GM19372 (cell line): ENCODE measurements at regions not wholly inside any gene's neighbourhood (a gene's known extent, or its start where the extent isn't known, plus 50 kb on each side); places are given as distances from the start of the nearest gene placed in this dataset.

Experiments used
- ATAC-seq: cut with Tn5 transposase; IDR thresholded peaks from one replicate; pipeline ENCODE4 v1.9.1; 2021; ENCODE audit warnings: mild to moderate bottlenecking, low read depth, moderate library complexity; ENCODE audit not compliant: unreplicated experiment

DNA sequence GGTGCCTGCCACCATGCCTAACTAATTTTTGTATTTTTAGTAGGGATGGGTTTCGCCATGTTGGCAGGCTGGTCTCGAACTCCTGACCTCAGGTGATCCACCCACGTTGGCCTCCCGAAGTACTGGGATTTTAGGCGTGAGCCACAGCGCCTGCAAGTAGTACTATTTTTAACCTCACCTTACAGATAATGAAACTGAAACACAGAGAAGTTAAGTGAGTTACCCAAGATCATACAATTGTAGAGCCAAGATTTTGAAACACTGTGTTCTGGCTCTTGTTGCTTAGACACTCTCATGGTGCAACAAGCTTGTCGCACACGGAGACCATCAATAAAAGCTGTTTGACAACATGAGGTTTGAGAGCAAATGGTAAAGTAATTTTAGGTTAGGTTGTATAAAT lies 159.1 kb upstream of the LMNTD1 start:
- no peak for ATAC-seq

DNA sequence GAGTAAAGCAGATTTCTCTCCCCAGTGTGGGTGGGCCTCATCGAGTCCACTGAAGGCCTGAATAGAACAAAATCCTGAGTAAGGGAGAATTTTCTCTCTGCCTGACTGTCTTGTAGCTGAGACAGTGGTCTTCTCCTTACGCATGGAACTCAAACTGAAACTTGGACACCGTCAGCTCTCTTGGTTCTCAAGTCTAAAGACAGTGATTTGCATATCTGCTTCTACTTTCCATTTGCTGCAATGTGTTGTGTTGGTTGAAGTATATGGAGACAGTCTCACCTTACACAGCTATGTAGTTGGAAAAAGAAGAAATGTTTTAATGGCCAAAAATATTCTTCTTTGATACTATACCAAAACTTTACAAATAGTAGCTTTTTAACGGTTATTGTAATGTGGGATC lies 160.2 kb upstream of the LMNTD1 start:
- peak; percentile 94 for ATAC-seq

DNA sequence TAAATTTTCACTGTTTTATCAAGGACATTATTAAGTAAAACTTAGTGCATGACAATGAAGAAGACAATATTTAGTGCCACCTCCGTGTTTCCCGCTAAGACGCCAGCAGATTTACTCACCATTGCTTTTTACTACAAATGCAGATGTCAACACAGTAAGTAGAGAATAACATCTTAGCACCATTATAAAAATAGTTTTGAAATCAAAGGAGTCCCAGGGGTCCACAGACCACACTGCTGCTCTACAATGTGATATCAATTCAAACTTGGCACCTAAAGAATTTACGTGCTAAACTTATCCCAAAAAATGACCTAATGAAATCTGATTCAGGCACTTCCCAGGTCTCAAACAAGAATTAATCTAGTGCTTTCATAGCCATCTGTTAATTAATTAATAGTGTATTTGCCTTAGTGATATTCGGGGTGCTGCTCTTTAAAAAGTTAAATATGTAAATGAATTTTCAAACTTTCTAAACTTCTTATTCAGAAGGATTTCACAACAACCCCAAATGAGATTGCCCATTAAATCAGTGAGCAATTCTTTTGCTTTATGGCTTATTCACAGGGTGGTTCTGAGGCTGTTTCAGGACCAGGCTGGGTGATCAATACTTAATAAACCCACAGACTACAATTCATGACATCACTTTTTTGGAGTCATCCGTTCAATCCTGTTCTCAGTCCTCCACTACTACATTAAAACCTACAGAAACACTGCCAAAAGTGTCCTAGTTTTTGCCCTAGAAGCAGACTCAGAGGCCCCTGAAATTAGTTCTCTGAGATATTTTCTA lies 161.3 kb upstream of the LMNTD1 start:
- ATAC-seq = no peak

DNA sequence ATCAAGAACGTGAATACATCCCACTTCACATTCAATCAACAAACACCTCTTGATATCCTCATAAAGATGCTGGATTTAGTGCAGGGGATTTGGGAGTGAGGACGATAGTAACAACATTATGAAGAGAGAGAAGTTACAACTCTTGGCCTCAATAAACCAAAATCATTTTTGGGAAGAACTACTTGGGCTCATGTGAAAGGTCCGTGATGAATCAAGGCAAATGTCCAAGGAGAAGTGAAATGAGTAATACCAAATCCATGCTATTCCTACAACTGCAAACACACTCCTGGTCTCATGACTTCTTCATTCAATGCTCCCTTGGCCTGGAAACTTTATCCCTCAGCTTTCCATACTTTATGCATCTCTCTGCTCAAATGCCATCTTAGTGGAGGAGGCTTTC lies 162.0 kb upstream of the LMNTD1 start:
- no peak for ATAC-seq

DNA sequence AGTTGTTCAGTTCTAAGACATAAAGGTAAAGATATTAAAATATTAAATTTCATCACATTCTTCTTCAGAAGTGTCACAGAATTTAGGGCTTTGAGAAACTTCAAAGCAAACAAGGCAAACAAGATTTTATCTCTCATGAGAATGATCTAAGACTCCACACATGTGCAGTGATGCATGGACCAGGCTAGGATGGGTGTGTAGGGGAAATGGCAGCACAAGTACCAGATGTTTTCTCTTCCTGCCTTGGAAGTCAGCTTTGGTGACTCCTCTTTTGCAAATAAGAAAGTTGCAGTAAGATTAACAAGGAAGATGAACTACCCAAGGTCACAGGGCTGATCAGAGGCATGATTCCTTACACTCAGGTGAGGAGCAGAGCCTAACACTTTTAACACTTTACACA lies 163.8 kb upstream of the LMNTD1 start:
- ATAC-seq = no peak

DNA sequence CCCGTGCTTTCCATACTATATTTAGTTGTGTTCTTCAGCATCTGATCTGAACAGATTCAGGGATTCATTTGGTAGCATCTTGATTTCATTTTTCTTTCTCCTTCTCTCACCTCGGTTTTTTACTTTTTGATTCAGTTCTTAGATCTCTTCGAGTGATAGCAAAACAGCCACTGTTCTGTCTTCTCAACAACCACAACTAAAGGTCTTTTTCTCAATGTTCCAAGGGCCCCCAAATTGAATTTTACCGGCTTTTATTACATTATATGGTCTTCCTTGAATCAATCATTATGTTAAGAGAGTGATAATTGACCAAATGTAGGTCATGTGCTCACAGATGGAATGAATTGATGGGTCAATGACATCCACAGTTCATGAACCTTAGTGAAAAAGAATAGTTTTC lies 164.5 kb upstream of the LMNTD1 start:
- ATAC-seq = no peak

DNA sequence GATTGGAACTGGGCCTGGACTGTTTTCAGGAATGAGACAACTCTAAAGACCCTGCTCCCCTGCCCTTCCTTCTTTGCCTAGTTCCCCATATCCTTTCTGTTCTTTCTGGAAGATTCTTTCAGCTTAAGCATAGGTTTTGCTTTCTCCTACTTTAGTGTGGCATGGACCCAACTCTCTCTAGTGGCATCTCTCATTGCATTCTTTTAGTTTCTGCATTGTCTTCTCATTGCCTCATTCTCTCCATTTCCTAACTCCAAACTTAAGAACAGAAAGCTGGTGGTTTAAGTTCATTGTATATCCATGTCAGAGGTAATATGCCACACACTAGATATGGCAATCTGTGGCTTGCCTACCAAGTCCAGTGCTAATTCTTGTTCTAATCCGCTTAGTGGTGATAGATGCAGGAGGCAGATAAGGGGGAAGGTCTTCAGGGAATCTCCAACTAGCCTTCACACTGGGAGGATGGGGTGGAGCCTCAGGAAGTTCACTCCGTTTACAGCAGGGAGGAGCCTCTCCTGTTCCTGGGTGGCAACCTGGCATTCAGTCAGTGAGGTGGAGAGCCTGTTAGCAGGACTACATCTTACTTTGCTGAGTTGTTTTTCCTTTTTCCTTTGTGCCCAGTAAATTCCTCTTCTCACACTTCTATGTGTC lies 165.1 kb upstream of the LMNTD1 start:
- ATAC-seq = no peak

DNA sequence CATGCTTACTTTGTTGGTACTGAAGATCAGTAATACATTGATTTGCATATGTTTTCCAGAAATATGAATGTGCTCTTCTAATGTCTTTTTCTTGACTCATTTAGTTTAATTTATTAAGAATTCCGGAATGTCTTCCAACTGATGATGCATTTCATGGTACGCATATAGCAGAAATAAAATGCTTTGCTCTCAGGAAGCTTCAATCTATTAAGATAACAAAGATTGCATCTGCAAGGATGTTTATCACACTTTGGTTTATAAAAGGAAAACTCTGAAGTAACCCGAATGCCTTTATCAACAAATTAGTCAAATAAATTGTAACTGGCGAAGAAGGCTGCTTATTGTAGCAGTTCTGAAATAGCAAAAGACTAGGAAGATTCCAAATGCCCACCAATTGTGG lies 166.4 kb upstream of the LMNTD1 start:
- ATAC-seq = no peak

DNA sequence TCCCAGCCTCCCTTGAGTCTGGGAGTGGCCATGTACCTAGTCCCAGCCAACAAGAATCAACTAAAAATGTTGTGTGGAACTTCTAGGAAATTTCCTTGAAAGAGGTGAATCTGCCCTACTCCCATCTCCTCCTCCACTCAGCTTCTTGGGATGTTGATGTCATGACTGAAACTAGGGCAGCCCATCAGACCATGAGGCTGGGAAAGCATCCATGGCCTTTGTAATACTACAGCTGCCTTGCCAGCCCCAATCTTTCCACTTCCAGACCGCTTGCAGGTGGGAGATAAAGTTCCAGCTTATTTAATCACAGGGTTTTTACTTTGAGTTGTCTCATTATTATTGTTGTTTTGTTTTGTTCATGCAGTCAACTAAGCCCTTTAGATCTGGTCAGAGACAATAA lies 170.3 kb upstream of the LMNTD1 start:
- ATAC-seq = no peak

DNA sequence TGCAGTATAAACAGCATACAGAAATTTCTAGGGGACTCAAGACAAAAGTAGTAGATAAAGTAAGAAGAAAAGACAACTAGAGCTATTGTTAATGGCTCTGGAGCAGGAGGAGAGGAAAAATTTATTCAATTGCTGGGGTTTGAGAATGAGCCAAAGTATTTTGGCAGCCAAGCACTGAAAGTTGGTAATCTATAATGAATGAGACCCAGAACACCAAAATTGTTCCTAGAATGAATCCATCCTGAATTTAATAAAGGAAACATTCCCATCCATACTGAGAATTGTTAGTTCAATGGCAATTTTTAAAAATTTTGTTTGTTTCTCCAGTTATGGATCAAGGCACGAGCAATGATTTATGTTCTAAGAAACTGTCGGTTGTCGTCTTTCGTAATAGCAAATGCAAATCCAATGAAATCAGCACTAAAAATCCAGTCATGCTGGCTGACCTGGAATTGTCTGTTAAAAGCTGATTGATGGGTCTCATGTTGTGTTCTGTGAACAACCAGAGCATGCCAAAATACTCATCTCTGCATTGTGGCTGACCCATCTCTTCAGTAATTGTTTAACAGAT lies 170.9 kb upstream of the LMNTD1 start:
- no peak for ATAC-seq

- ATAC-seq = no peak
Observed at GRCh38 chr12:25725470-25725869, 172.4 kb upstream of the LMNTD1 start.

- ATAC-seq = no peak
Observed at GRCh38 chr12:25725931-25726330, 172.8 kb upstream of the LMNTD1 start.

- no peak for ATAC-seq
Observed at GRCh38 chr12:25728056-25728595, 175.0 kb upstream of the LMNTD1 start.

GRCh38 chr12:25730489-25731349 lies 177.6 kb upstream of the LMNTD1 start:
- ATAC-seq = no peak

DNA sequence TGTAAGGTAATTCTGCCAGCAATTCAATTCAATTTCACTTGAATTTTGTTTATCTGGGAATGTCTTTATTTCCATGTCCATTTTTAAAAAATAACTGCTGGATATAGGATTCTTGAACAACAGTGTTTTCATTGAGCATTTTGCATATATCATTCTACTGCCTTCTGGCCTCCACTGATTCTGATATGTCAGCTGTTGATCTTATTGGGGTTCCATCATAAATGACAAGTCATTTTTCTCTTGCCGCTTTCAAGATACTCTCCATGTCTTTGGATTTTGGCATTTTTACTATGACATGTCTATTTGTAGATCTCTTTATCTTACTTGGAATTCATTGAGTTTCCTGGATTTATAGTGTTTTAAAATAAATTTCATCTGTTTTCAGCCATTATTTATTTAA lies 180.5 kb upstream of the LMNTD1 start:
- no peak for ATAC-seq

DNA sequence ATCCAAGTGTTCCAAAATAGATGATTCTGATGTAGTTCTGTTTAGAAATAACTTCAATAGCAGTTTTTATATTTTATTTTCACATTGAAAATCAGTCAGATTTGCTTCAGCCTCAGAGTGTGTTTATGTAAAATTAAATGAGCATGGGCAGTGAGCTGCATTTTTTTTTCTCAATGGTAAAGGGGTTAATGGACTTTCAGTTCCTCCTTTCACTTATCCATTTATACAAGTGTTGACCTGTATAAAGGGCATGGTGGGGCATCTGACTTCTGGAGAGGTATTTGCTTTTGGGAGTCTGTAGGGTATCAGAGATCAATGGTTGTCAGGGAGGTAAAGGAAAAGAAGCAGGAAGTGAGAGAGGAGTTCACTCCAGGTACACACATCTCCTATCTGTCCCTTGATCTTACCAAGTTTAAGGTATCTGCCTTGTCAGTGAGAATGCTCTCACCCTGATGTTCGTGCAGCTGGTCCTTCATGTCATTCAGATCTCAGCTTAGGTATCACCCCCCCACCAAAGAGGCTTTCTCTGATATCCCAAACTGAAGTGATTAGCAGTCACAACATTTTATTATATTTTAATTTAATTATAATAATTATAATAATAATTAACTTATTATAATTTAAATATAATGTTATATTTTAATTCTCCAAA lies 181.6 kb upstream of the LMNTD1 start:
- ATAC-seq = no peak

- no peak for ATAC-seq
Observed at GRCh38 chr12:25740617-25741016, 187.5 kb upstream of the LMNTD1 start.

DNA sequence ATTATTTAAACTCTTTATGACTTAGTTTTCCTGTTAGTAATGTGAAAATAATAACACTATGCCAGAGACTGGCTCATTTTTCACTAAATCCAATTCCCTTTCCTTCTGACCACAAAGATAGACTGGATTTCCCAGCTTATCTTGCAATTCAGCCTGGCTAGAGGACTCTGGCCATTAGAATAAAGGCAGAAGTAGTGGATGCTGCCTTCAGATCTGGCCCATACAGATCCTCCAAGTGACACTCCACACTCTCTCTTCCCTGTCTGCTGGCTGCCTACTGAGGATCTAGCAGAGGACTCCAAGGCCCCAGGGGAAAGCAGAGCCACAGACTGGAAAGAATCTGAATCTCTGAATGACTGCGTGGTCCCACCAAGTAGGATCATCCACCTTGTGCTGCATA lies 188.8 kb upstream of the LMNTD1 start:
- ATAC-seq = no peak

DNA sequence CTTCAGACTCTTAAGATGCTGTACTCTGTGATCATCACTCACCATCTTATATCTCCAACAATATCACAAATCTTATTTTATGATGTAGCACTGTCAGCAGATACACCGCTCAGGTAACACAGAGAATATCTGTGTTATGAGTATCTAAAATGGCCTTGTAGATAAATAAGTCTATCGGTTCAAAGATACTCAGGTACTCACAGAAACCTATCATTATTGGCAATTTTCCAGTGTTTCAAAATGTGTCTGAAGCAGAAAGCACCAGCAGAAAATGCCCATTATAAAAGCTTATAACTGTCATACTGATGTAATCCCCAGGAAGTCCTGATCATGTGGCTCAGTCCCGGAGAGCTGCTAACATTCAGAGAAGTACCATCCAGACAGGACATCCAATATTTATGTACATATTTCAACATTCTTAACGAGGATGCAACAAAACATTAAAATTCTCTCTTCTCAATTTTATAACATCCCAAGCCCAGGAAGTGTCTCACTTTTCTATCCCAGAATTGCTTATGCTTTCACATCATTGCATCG lies 190.7 kb upstream of the LMNTD1 start:
- no peak for ATAC-seq

GRCh38 chr12:25744313-25744712 lies 191.2 kb upstream of the LMNTD1 start:
- no peak for ATAC-seq
